ENCODE measurements at regions not wholly inside any gene's neighbourhood (a gene's known extent, or its start where the extent isn't known, plus 50 kb on each side); places are given as distances from the start of the nearest gene placed in this dataset.

GRCh38 chr4:63708661-63709060 is 700.6 kb downstream of the TECRL start:
- Histone ChIP-seq H3K27ac (ENCODE audit: low read length) (no peak overlapping the region), H3K9me3 (ENCODE audit: control insufficient read depth, low read depth, low read length) (no peaks in the 10 kb centered on the region), H3K36me3 (ENCODE audit: control insufficient read depth, low read depth, low read length) (no peaks in the 10 kb centered on the region), H3K4me1 (ENCODE audit: control insufficient read depth, low read depth, low read length) (no peaks in the 10 kb centered on the region), H3K9ac (ENCODE audit: low read length) (no peak overlapping the region), H3K27me3 (ENCODE audit: control insufficient read depth, insufficient read depth, low read length) (no peaks in the 10 kb centered on the region), H3K4me3 (ENCODE audit: low read length) (no peak overlapping the region)

- Histone ChIP-seq H3K9me3 (ENCODE audit: control insufficient read depth, low read depth, low read length) (no peaks in the 10 kb centered on the region), H3K27ac (ENCODE audit: low read length) (no peak overlapping the region), H3K36me3 (ENCODE audit: control insufficient read depth, low read depth, low read length) (no peaks in the 10 kb centered on the region), H3K4me3 (ENCODE audit: low read length) (no peak overlapping the region), H3K9ac (ENCODE audit: low read length) (no peak overlapping the region), H3K4me1 (ENCODE audit: control insufficient read depth, low read depth, low read length) (peaks cover 4% of the 10 kb centered on the region), H3K27me3 (ENCODE audit: control insufficient read depth, insufficient read depth, low read length) (no peaks in the 10 kb centered on the region)
These were observed 708.7 kb downstream of the TECRL start for GRCh38 chr4:63700569-63700968.

GRCh38 chr4:63693321-63693720 is 715.9 kb downstream of the TECRL start:
- Histone ChIP-seq H3K27ac (ENCODE audit: low read length) (no peak overlapping the region), H3K9me3 (ENCODE audit: control insufficient read depth, low read depth, low read length) (peaks cover 5% of the 10 kb centered on the region), H3K36me3 (ENCODE audit: control insufficient read depth, low read depth, low read length) (no peaks in the 10 kb centered on the region), H3K9ac (ENCODE audit: low read length) (no peak overlapping the region), H3K27me3 (ENCODE audit: control insufficient read depth, insufficient read depth, low read length) (no peaks in the 10 kb centered on the region), H3K4me1 (ENCODE audit: control insufficient read depth, low read depth, low read length) (peaks cover 8% of the 10 kb centered on the region), H3K4me3 (ENCODE audit: low read length) (no peak overlapping the region)

GRCh38 chr4:63678358-63678931 is 730.8 kb downstream of the TECRL start:
- no peak overlapping the region for H3K9ac ChIP-seq (ENCODE audit: low read length)
- no peaks in the 10 kb centered on the region for H3K4me1 ChIP-seq (ENCODE audit: control insufficient read depth, low read depth, low read length)
- H3K27ac ChIP-seq (ENCODE audit: low read length) = no peak overlapping the region
- H3K27me3 ChIP-seq (ENCODE audit: control insufficient read depth, insufficient read depth, low read length) = no peaks in the 10 kb centered on the region
- H3K4me3 ChIP-seq (ENCODE audit: low read length) = no peak overlapping the region
- H3K9me3 ChIP-seq (ENCODE audit: control insufficient read depth, low read depth, low read length) = no peaks in the 10 kb centered on the region
- no peaks in the 10 kb centered on the region for H3K36me3 ChIP-seq (ENCODE audit: control insufficient read depth, low read depth, low read length)

GRCh38 chr4:63670735-63671134 is 738.5 kb downstream of the TECRL start:
- no peak overlapping the region for H3K27ac ChIP-seq (ENCODE audit: low read length)
- no peaks in the 10 kb centered on the region for H3K27me3 ChIP-seq (ENCODE audit: control insufficient read depth, insufficient read depth, low read length)
- H3K4me1 ChIP-seq (ENCODE audit: control insufficient read depth, low read depth, low read length) = no peaks in the 10 kb centered on the region
- H3K9me3 ChIP-seq (ENCODE audit: control insufficient read depth, low read depth, low read length) = no peaks in the 10 kb centered on the region
- no peak overlapping the region for H3K4me3 ChIP-seq (ENCODE audit: low read length)
- H3K36me3 ChIP-seq (ENCODE audit: control insufficient read depth, low read depth, low read length) = no peaks in the 10 kb centered on the region
- no peak overlapping the region for H3K9ac ChIP-seq (ENCODE audit: low read length)

- H3K9ac ChIP-seq (ENCODE audit: low read length) = no peak overlapping the region
- H3K27me3 ChIP-seq (ENCODE audit: control insufficient read depth, insufficient read depth, low read length) = no peaks in the 10 kb centered on the region
- no peak overlapping the region for H3K27ac ChIP-seq (ENCODE audit: low read length)
- H3K4me1 ChIP-seq (ENCODE audit: control insufficient read depth, low read depth, low read length) = no peaks in the 10 kb centered on the region
- H3K36me3 ChIP-seq (ENCODE audit: control insufficient read depth, low read depth, low read length) = no peaks in the 10 kb centered on the region
- H3K4me3 ChIP-seq (ENCODE audit: low read length) = no peak overlapping the region
- no peaks in the 10 kb centered on the region for H3K9me3 ChIP-seq (ENCODE audit: control insufficient read depth, low read depth, low read length)
These were observed 745.4 kb downstream of the TECRL start for GRCh38 chr4:63663870-63664269.

- Histone ChIP-seq H3K36me3 (ENCODE audit: control insufficient read depth, low read depth, low read length) (no peaks in the 10 kb centered on the region), H3K9me3 (ENCODE audit: control insufficient read depth, low read depth, low read length) (no peaks in the 10 kb centered on the region), H3K4me1 (ENCODE audit: control insufficient read depth, low read depth, low read length) (no peaks in the 10 kb centered on the region), H3K27me3 (ENCODE audit: control insufficient read depth, insufficient read depth, low read length) (no peaks in the 10 kb centered on the region), H3K4me3 (ENCODE audit: low read length) (no peak overlapping the region), H3K27ac (ENCODE audit: low read length) (no peak overlapping the region), H3K9ac (ENCODE audit: low read length) (no peak overlapping the region)
These were observed 764.9 kb downstream of the TECRL start for GRCh38 chr4:63644396-63644795.

- Histone ChIP-seq H3K27ac (ENCODE audit: low read length) (no peak overlapping the region), H3K4me1 (ENCODE audit: control insufficient read depth, low read depth, low read length) (no peaks in the 10 kb centered on the region), H3K27me3 (ENCODE audit: control insufficient read depth, insufficient read depth, low read length) (no peaks in the 10 kb centered on the region), H3K4me3 (ENCODE audit: low read length) (no peak overlapping the region), H3K9ac (ENCODE audit: low read length) (no peak overlapping the region), H3K9me3 (ENCODE audit: control insufficient read depth, low read depth, low read length) (no peaks in the 10 kb centered on the region), H3K36me3 (ENCODE audit: control insufficient read depth, low read depth, low read length) (no peaks in the 10 kb centered on the region)
These were observed 772.0 kb downstream of the TECRL start for GRCh38 chr4:63637270-63637669.

- no peaks in the 10 kb centered on the region for H3K9me3 ChIP-seq (ENCODE audit: control insufficient read depth, low read depth, low read length)
- no peak overlapping the region for H3K9ac ChIP-seq (ENCODE audit: low read length)
- H3K4me3 ChIP-seq (ENCODE audit: low read length) = no peak overlapping the region
- no peaks in the 10 kb centered on the region for H3K36me3 ChIP-seq (ENCODE audit: control insufficient read depth, low read depth, low read length)
- no peaks in the 10 kb centered on the region for H3K4me1 ChIP-seq (ENCODE audit: control insufficient read depth, low read depth, low read length)
- H3K27me3 ChIP-seq (ENCODE audit: control insufficient read depth, insufficient read depth, low read length) = no peaks in the 10 kb centered on the region
- H3K27ac ChIP-seq (ENCODE audit: low read length) = no peak overlapping the region
These were observed 776.4 kb downstream of the TECRL start for GRCh38 chr4:63632858-63633257.

- Histone ChIP-seq H3K9me3 (ENCODE audit: control insufficient read depth, low read depth, low read length) (no peaks in the 10 kb centered on the region), H3K36me3 (ENCODE audit: control insufficient read depth, low read depth, low read length) (no peaks in the 10 kb centered on the region), H3K27ac (ENCODE audit: low read length) (no peak overlapping the region), H3K4me1 (ENCODE audit: control insufficient read depth, low read depth, low read length) (no peaks in the 10 kb centered on the region), H3K4me3 (ENCODE audit: low read length) (no peak overlapping the region), H3K9ac (ENCODE audit: low read length) (no peak overlapping the region), H3K27me3 (ENCODE audit: control insufficient read depth, insufficient read depth, low read length) (no peaks in the 10 kb centered on the region)
These were observed 789.0 kb downstream of the TECRL start for GRCh38 chr4:63620271-63620670.

- Histone ChIP-seq H3K27ac (ENCODE audit: low read length) (no peak overlapping the region), H3K9ac (ENCODE audit: low read length) (no peak overlapping the region), H3K4me3 (ENCODE audit: low read length) (no peak overlapping the region), H3K27me3 (ENCODE audit: control insufficient read depth, insufficient read depth, low read length) (no peaks in the 10 kb centered on the region), H3K4me1 (ENCODE audit: control insufficient read depth, low read depth, low read length) (no peaks in the 10 kb centered on the region), H3K36me3 (ENCODE audit: control insufficient read depth, low read depth, low read length) (no peaks in the 10 kb centered on the region), H3K9me3 (ENCODE audit: control insufficient read depth, low read depth, low read length) (no peaks in the 10 kb centered on the region)
These were observed 789.5 kb downstream of the TECRL start for GRCh38 chr4:63619771-63620170.

- H3K4me3 ChIP-seq (ENCODE audit: low read length) = no peak overlapping the region
- no peaks in the 10 kb centered on the region for H3K9me3 ChIP-seq (ENCODE audit: control insufficient read depth, low read depth, low read length)
- no peak overlapping the region for H3K27ac ChIP-seq (ENCODE audit: low read length)
- H3K36me3 ChIP-seq (ENCODE audit: control insufficient read depth, low read depth, low read length) = no peaks in the 10 kb centered on the region
- H3K27me3 ChIP-seq (ENCODE audit: control insufficient read depth, insufficient read depth, low read length) = no peaks in the 10 kb centered on the region
- H3K9ac ChIP-seq (ENCODE audit: low read length) = no peak overlapping the region
- no peaks in the 10 kb centered on the region for H3K4me1 ChIP-seq (ENCODE audit: control insufficient read depth, low read depth, low read length)
These were observed 790.1 kb downstream of the TECRL start for GRCh38 chr4:63618883-63619718.

Data from iPS-18a (cell line).